ENCODE measurements at regions not wholly inside any gene's neighbourhood (a gene's known extent, or its start where the extent isn't known, plus 50 kb on each side); places are given as distances from the start of the nearest gene placed in this dataset.

- TF ChIP-seq, protein P1, sequence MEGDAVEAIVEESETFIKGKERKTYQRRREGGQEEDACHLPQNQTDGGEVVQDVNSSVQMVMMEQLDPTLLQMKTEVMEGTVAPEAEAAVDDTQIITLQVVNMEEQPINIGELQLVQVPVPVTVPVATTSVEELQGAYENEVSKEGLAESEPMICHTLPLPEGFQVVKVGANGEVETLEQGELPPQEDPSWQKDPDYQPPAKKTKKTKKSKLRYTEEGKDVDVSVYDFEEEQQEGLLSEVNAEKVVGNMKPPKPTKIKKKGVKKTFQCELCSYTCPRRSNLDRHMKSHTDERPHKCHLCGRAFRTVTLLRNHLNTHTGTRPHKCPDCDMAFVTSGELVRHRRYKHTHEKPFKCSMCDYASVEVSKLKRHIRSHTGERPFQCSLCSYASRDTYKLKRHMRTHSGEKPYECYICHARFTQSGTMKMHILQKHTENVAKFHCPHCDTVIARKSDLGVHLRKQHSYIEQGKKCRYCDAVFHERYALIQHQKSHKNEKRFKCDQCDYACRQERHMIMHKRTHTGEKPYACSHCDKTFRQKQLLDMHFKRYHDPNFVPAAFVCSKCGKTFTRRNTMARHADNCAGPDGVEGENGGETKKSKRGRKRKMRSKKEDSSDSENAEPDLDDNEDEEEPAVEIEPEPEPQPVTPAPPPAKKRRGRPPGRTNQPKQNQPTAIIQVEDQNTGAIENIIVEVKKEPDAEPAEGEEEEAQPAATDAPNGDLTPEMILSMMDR (IDR thresholded peaks at IDR 0.05) = no peak
- no peaks in the 10 kb centered on the region for H3K36me3 ChIP-seq (ENCODE audit: insufficient read depth in 1 of 2, low read depth in 1 of 2)
- H3K27me3 ChIP-seq (ENCODE audit: insufficient read depth in 3 of 3, low read length in 2 of 3) = no peaks in the 10 kb centered on the region
- H3K27ac ChIP-seq = no peak overlapping the region
- ATAC-seq (peak in 1 of 4 donors; percentile 22), DNase-seq (no peak)
- no peak overlapping the region for H3K4me3 ChIP-seq
- 23 to 33% (median 25%) methylated on average over 4 of the region's 4 CpGs for WGBS, 3 donors
- no peaks in the 10 kb centered on the region for H3K9me3 ChIP-seq
- intact Hi-C loops (cut with DNase I) = no loop called here
- no peaks in the 10 kb centered on the region for H3K4me1 ChIP-seq
Measured at GRCh38 chr2:14806613-14807012, 174.1 kb downstream of the LRATD1 start.

- ATAC-seq (peak in 1 of 4 donors; percentile 50), DNase-seq (no peak)
- Histone ChIP-seq H3K9me3 (no peaks in the 10 kb centered on the region), H3K27ac (no peak overlapping the region), H3K4me3 (no peak overlapping the region), H3K36me3 (ENCODE audit: insufficient read depth in 1 of 2, low read depth in 1 of 2) (no peaks in the 10 kb centered on the region), H3K4me1 (no peaks in the 10 kb centered on the region), H3K27me3 (ENCODE audit: insufficient read depth in 3 of 3, low read length in 2 of 3) (no peaks in the 10 kb centered on the region)
- WGBS, 3 donors = 18 to 25% (median 19%) methylated on average over 1 of the region's 1 CpG
- TF ChIP-seq, protein P1 (IDR thresholded peaks at IDR 0.05) = no peak
- intact Hi-C loops (cut with DNase I) = no loop called here
Measured at GRCh38 chr2:14815201-14815600, 182.7 kb downstream of the LRATD1 start.

DNA sequence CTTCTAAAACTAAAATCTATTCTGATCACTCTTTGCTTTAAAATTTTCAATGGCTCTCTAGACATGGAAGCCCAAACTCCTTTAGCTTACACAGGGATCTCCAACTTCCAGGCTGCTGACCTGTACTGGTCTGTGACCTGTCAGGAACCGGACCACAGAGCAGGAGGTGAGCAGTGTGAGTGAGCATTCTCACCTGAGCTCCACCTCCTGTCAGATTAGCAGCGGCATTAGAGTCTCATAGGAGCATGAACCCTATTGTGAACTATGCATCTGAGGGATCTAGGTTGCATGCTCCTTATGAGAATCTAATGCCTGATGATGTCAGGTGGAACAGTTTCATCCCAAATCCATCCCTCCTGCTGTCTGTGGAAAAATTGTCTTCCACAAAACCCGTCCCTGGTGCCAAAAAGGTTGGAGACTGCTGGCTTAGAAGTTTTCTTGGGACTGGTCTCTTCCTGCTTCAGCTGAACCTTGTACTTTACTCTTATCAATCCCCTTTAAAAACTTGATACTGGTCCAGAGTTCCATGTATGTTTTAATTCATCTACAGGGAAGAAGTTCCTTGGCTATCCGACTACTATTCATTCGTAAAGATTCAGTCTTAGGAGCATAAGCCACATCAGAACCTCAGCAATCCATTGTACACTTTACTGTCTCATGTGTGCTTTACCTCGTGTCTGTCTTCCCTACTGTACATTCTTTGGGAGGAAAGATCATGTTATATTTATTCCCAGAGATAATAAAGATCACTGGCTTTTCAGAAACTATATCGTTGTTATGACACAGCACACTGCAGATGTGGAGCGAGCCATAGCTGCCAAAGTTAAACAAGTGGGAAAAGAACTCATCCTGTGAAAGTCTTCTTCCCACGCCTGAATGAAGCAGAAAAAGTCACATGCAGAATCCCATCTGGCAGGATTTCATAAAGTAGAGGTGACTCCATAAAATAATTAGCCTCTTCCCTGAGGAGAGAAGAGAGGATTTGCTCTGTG is 183.8 kb downstream of the LRATD1 start:
- DNase-seq (no peak), ATAC-seq (no peak)
- Histone ChIP-seq H3K9me3 (no peaks in the 10 kb centered on the region), H3K36me3 (ENCODE audit: insufficient read depth in 1 of 2, low read depth in 1 of 2) (no peaks in the 10 kb centered on the region), H3K4me3 (no peak overlapping the region), H3K4me1 (no peaks in the 10 kb centered on the region), H3K27me3 (ENCODE audit: insufficient read depth in 3 of 3, low read length in 2 of 3) (no peaks in the 10 kb centered on the region), H3K27ac (no peak overlapping the region)
- intact Hi-C loops (cut with DNase I) = no loop called here
- 41 to 46% (median 43%) methylated on average over 9 of the region's 9 CpGs for WGBS, 3 donors
- TF ChIP-seq, protein P1 (IDR thresholded peaks at IDR 0.05) = no peak

- TF ChIP-seq, protein P1 (IDR thresholded peaks at IDR 0.05) = no peak
Measured at GRCh38 chr2:14817848-14818247, 185.3 kb downstream of the LRATD1 start.

More at GRCh38 chr2:14817848-14818247, 185.3 kb downstream of the LRATD1 start:
- Histone ChIP-seq H3K9me3 (no peaks in the 10 kb centered on the region), H3K4me1 (no peaks in the 10 kb centered on the region), H3K27ac (no peak overlapping the region), H3K4me3 (no peak overlapping the region), H3K27me3 (ENCODE audit: insufficient read depth in 3 of 3, low read length in 2 of 3) (no peaks in the 10 kb centered on the region), H3K36me3 (ENCODE audit: insufficient read depth in 1 of 2, low read depth in 1 of 2) (no peaks in the 10 kb centered on the region)
- intact Hi-C loops (cut with DNase I) = no loop called here
- no peak for ATAC-seq
- WGBS, 3 donors = 69 to 82% (median 70%) methylated on average over 4 of the region's 4 CpGs
- DNase-seq = no peak

Measured in psoas muscle (tissue), 7 donors.